ENCODE measurements at regions not wholly inside any gene's neighbourhood (a gene's known extent, or its start where the extent isn't known, plus 50 kb on each side); places are given as distances from the start of the nearest gene placed in this dataset.

GRCh38 chr4:3715855-3716630, 50.1 kb upstream of the ADRA2C start:
- DNase-seq = no peak

GRCh38 chr4:3715061-3715854, 50.9 kb upstream of the ADRA2C start:
- DNase-seq = no peak

- DNase-seq = no peak
Observed at GRCh38 chr4:3714642-3715001, 51.6 kb upstream of the ADRA2C start.

GRCh38 chr4:3713817-3714641, 52.2 kb upstream of the ADRA2C start:
- DNase-seq = no peak

- DNase-seq = no peak
Observed at GRCh38 chr4:3713346-3713745, 52.8 kb upstream of the ADRA2C start.

- DNase-seq = no peak
Observed at GRCh38 chr4:3712936-3713335, 53.2 kb upstream of the ADRA2C start.

- no peak for DNase-seq
Observed at GRCh38 chr4:3712112-3712805, 53.9 kb upstream of the ADRA2C start.

- no peak for DNase-seq
Observed at GRCh38 chr4:3711183-3712111, 54.7 kb upstream of the ADRA2C start.

GRCh38 chr4:3710451-3711182, 55.6 kb upstream of the ADRA2C start:
- DNase-seq = no peak

- DNase-seq = no peak
Observed at GRCh38 chr4:3709846-3710441, 56.2 kb upstream of the ADRA2C start.

GRCh38 chr4:3709061-3709845, 56.9 kb upstream of the ADRA2C start:
- no peak for DNase-seq

- DNase-seq = no peak
Observed at GRCh38 chr4:3708611-3709010, 57.6 kb upstream of the ADRA2C start.

- no peak for DNase-seq
Observed at GRCh38 chr4:3708103-3708510, 58.1 kb upstream of the ADRA2C start.

- DNase-seq = no peak
Observed at GRCh38 chr4:3707423-3708102, 58.6 kb upstream of the ADRA2C start.

- no peak for DNase-seq
Observed at GRCh38 chr4:3706565-3707422, 59.4 kb upstream of the ADRA2C start.

- no peak for DNase-seq
Observed at GRCh38 chr4:3706111-3706511, 60.1 kb upstream of the ADRA2C start.

GRCh38 chr4:3705236-3705987, 60.8 kb upstream of the ADRA2C start:
- DNase-seq = no peak
